Cerebellar nuclear complex (tissue), 1 donor: ENCODE measurements at regions not wholly inside any gene's neighbourhood (a gene's known extent, or its start where the extent isn't known, plus 50 kb on each side); places are given as distances from the start of the nearest gene placed in this dataset.
"Not testable (repeated sequence)": the region's sequence is repeated elsewhere in the genome, so short reads cannot be mapped to it uniquely, and the experiment has no call there.

Experiments
- DNase-seq, 2 experiments: peaks; one replicate each; lab custom pipeline; 2025; lab: John Stamatoyannopoulos, UW

DNA sequence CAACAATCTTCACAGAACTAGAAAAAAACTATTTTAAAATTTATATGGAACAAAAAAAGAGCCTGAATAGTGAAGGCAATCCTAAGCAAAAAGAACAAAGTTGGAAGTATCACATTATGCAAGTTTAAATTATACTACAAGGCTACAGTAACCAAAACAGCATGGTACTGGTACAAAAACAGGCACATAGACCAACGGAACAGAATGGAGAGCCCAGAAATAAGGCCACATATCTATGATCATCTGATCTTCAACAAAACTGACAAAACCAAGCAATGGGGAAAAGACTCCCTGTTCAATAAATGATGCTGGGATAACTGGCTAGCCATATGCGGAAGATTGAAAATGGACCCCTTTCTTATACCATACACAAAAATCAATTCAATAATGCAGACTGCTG lies 74.4 kb upstream of the RTN4 start:
- DNase-seq: not testable (repeated sequence)

DNA sequence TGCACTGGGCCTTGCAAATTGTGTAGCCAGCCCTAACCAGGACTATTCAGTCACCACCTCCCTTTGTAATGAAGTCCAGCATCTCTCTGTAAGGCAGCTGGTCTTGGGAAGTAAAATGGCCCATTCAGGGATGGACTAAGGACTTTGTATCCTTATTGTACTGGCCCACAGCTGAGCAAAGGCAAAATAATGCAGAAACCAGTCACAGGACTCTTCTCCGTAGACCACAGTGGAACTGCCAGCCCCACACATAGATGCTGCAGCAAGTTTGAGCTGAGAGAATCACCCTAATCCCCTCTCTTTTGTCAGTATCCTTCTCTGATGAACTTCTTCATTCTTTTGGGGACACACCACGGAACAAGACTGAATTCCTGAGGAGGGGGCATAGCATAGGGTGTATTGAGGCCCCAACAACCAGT lies 73.6 kb upstream of the RTN4 start:
- DNase-seq: no peak

DNA sequence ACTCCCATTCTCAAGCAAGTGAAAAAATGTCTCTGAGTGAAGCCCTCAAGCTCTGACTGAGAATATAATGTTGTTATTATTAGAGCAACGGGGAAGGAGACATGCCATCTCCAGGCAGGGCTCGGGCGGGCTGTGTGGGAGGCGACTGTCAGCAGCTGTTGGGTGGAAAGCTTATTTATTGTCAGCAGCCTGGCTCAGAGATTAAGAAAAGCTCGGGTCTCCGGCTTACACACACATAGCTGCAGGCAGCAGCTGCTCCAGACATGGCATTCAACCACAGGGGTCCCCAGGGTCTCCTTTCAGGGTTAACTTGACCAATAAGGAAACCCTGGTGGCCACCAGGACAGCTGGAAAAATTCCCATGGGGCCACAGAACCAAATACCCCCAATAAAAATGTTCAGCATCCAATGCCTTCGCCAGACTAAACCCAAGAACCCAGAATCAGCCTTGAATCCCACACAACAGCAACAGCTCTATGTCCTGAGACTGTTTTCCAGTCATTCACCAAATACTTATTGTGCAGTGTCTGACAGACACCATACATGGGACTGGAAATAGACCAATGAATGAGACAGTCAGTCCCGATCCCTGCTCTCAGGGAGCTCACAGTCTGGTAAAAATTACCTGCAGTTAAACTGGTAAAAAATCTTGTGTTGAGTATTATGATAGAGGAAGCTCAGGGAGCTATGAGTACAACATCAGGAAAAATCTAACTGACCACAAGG lies 70.5 kb upstream of the RTN4 start:
- no peak for DNase-seq

DNA sequence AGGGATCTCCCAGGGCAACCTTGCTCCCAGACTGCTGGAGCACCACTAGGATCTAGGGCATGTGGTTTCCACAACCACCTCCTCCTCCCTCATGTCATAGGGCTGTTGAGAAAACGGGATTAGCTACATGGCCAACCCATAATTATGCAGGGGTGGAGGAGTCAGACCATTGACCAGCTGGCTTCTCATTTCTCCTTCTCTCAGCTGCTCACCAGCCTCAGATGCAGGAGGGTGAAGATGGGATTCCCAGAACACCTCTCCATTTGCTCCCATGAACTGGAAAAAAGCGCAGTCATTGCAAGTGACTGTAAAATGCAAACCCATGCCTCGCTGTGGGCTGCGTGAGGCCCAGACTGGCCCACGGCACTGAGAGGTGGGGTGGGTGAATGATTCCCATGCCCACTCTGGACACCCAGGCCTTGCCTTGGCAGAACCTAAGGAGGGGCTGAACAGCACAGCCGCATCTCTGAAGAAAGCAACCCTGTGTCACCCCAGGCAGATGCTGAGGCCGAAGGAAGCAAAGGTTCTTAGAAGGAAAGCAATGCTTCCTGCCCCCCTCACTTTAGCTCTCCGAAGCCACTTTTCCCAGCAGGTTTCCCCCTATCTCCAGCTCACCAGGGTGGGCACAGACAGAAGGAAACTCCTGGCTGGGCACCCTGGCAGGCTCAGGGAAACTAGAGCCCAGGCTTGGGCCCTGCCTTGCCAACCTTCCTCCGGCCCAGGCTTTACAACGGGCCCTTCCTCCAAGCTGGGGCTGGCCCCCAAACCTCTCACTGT lies 69.6 kb upstream of the RTN4 start:
- no peak for DNase-seq

DNA sequence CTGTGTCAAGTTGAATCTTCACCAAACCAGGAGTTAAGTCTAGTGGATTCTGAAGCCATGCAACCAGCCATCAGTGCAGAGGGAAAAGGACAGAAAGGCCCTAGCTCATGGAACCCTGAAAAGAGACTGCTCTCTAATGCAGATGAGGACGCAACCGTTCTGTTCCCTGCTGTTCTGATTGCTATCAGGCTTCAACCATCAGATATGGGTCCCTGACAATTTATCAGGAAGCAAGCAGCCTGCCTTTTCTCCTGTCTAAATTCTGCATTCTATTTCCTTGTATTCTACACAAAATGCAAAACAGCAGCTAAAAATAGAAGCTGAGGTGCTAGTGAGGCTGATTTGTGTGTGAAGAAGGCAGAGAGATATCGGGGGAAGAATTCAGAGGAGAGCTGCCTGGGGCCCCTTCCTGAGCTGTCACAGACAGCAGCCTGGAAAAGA lies 68.4 kb upstream of the RTN4 start:
- DNase-seq: no peak

DNA sequence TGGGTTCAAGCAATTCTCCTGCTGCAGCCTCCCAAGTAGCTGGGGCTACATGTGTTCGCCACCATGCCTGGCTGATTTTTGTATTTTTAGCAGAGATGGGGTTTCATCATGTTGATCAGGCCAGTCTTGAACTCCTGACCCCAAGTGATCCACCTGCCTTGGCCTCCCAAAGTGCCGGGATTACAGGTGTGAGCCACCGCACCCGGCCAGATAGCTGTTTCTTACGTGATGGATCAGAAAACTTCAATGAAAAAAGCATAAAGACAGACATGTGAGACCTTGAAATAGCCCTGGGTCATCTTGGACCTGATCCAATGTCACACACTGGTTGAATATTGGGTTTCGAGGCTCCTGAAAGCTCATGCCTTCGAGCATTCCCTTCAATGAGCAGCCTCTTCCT lies 66.7 kb upstream of the RTN4 start:
- no peak for DNase-seq

DNA sequence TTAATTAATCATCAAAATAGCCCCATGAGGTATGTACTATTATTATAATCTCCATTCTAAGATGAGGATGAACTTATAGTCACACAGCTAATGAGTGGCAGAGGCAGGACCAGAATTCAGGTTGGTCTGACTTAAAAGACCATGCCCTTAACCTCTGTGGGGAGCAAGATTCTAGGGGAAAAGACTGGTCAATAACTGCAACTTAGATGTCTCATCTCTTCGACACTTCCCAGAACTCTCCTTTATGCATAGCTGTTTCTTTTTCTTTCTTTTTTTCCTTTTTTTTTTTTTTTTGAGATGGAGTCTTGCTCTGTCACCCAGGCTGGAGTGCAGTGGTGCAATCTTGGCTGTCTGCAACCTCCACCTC lies 66.3 kb upstream of the RTN4 start:
- no peak for DNase-seq

DNA sequence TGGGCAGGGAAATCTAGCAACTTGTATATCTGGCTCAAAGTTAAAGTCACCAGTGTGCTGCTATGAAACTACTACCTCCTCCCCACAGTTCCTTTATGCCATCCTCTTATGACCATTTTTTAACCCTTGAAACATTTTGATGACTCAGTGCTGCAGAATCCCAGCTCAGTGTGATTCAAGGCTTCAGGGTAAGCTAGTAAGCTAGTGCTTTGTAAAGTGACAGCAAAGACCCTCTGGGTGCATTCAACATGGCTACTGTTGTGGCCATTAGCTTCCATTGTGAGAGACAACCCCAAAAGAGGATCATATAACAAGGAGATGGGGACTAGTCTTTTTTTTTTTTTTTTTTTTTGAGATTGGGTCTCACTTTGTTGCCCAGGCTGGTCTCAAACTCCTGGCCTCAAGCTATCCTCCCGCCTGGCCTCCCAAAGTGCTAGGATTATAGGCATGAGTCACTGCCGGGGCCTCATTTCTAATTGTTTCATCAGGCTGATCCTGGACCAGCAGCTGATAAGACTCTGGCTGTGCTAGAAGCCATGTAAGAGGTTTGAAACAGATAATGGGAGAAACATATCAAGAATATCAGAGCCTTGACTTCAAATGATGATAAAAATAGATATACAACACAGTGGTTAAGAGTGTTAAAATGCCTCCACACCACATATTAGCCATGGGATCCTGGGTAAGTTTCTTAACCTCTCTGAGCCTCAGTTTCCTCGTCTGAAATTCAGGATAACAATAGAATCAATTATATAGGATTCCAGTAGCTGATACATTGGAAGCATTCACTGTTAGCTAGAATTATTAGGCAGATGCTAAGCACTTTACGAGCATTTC lies 65.7 kb upstream of the RTN4 start:
- no peak for DNase-seq

DNA sequence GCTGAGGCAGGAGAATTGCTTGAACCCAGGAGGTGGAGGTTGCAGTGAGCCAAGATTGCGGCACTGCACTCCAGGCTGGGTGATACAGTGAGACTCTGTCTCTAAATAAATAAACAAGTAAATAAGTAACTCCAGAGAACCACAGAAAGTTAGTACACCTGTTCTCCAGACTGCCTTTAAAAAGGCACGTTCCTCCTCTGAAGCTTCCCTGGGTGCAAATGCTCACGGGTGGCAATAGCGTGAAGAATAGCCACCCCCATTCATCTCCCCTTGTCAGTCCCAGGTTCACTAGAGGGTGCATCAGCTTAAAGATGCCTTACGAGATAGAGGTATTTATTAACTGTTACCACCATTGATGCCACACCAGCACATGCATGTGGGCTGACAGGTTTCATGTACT lies 64.3 kb upstream of the RTN4 start:
- no peak for DNase-seq

DNA sequence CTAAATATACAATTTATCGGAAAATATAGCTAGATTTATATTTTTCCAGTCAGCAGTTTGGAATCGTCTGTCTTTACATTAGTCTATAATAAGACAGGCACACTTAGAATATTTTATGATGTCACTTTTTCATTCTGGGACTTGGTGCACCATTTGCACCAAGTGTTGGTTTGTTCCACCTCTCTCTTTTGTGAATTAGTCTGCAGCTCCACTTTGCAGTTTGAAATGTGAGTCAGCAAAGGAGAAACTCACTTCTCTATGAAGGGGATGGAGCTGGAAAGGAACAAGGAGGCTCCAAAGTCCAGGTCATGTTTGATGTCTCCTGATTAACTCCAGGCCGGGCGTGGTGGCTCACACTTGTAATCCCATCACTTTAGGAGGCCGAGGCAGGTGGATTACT lies 63.8 kb upstream of the RTN4 start:
- DNase-seq: no peak

DNA sequence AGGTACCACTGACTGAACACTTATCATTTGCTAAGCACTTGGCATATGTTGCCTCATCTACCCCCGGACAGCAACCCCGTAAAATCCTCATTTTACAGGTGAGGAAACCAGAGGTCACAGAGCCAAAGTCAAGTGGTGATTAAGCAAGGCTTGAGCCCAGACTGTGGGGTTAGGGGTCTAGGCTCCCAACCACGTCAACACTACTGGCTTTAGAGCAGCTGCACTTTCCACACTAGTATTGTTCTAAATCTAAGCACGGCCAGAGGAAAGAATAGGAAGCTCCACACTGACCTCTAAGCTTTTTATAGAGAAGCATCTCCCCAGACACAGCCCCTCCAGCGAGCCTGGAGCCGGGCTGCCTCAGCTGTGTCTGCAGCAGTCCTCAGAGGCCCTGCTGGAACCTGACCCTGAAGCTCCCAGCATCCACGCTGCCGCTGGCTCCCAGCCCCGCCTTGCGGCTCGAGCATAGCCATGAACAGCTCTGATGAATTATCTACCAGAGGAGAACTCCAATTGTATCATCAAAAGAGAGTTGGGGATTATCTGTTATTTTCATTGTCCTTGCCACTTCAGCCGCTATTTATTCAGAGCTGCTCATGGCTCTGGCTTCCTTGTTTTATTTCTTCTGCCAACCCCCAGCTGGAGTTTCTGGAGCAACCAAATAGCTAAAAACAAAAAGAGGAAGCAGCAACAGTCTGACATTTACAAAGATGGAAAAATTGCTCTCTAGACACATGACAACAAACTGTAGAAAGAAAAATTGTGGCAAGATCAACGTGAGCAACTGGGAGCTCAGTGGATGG lies 62.2 kb upstream of the RTN4 start:
- DNase-seq: peak; percentile 5 to 59

DNA sequence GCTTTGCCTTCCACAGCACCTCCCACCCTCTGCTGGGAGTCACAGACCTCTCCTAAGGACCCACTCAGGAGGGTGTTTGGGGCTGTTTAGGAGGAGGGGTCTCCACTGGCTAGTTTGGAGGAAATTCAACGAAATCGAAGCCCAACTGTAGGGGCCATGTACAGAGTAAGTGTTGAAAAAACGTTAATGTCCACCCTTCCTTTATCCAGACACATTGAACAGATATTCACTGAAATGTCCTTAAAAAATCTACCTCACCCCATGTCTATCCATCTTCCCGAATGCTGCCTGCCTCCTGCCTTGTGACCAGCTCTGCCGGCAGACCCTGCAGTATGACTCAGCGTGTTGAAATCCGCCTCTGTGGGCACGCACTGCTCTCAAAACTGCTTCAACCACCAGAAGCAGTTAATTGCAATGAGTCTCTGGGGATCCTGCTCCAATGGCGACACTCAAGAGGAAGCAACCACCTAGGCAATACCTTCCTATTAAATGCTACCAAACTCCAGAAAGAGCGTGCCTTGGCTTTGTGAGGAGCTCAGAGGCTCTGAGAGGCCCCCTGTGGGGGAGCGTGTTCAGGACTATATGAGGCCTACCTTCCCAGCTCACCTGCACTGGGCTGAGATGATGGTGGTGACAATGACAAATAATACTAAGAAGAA lies 61.4 kb upstream of the RTN4 start:
- no peak for DNase-seq

DNA sequence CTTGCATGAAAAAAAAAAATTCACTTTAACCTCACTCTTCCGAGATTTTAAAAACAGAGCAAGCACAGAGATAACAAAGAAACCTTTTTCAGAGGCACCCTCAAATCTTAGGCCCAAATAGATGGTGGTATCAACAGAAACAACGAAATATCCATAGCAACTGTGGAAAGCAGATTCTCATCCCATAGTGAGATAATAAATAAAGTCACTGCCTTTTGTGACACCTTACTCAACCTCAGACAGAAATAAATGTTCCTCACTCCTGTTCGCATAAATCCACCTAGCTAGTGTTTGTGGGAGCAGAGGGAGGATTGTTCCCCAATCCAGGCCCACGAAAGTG lies 60.9 kb upstream of the RTN4 start:
- DNase-seq: no peak

DNA sequence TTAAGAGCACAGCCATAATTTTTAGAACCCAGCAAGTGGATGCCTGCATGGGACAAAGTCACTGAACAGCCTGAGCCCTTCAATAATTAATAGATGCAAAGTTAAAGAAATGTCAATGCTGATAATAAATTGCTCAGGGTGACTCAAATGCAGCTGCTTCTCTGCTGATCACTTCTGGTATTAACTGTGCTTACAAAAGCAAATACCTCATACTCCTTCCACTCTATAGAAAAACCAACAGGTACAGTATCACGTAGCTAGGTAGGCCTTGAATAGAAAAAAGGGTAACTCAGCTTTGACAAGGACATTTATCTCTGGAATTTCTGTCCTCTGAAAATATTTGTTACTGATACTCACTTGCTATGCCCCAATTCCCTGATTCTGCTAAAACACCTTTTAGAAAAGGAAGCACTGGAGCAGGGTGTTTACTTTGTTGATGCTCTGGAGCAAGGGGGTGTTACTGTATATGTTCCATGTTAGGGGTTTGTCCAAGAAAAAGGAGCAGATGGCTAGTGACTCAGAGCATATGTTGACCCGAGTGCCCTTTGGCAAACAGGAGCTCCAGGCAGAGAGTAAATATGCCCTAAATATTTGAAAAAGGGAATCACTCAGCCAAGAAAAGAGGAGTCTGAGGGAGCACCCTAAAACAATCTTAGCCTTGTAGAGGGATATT lies 59.1 kb upstream of the RTN4 start:
- DNase-seq: peak; percentile 13 to 69

DNA sequence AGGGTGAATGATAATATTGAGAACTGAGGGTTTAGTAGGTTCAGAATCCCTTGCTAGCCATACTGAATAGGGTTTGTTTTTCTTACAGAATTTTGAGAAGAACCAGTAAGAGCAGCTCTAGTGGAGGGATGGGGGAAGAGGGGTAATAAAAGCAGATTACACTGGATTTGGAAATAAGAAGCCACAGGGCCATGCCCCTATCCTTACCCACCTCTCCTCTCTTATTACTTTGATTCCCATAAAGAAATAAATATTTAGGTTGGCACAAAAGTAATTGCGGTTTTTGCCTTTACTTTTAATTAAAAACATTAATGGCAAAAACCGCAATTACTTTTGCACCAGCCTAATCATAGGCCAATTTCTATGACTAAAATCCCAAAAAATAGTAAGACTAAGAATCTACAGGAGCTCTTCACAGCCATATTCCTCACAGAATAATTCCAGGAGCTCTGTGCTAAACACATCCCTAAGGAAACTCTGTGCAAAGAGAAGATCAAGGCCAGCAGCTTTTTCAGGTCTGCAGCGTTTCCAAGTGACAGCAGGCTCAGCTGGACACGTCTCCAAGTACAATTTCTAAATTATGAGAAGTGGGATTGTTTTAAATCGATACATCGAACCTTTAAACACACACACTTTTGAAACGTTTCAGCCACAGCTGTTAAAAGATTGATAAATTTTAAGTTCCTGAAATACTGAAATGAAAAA lies 58.4 kb upstream of the RTN4 start:
- DNase-seq: peak in 1 of 2 experiments; percentile 18

DNA sequence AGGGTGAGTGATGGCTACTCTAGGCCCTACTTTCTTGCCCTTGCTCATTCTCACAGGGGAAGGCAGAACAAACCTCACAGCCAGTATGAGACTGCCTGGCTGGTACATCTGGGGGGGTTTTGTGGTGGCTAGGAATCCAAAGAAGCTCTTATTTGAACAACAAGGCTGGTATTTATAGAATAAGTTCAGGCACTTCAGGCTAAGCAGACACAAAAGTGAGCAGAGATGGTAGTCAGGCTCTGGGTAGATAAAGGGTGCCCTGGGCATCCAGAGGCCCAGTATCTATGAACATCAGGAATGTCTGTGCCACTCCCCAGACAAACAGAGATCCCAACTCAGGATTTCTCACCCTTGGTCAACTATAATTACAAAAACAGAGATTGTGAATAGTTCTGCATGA lies 57.2 kb upstream of the RTN4 start:
- no peak for DNase-seq

DNA sequence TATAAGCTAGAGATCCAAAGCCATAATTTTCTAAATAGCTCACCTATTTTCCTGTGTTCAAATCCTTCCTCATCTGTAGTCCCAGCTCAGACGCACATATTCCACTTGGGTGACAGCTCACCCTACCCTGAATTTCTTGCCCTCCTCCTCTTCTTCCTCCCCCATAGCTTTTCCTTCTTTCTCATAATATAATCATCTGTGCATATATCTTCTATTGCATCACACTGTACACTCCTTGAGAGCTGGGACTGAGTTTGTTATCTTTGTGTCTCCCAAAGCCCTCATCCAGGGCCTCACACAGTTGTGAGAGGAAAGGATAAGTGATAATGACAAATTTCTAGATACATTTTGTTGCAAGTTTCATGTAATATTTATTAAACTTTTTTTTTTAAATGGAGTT lies 55.9 kb upstream of the RTN4 start:
- no peak for DNase-seq

DNA sequence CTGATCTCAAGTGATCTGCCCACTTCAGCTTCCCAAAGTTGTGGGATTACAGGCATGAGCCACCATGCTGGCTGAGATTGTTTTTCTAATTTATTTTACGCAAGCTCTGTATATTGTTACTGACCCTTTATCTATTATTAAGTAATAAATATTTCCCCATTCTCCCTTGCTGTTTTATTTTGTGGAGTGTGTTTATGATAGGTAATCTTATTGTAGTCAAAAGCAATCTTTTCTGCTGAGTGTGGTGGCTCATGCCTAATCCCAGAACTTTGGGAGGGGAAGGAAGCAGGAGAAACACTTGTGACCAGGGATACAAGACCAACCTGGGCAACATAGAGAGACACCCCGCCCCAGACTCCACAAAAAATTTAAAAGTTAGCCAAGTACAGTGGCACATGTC lies 55.2 kb upstream of the RTN4 start:
- DNase-seq: no peak

DNA sequence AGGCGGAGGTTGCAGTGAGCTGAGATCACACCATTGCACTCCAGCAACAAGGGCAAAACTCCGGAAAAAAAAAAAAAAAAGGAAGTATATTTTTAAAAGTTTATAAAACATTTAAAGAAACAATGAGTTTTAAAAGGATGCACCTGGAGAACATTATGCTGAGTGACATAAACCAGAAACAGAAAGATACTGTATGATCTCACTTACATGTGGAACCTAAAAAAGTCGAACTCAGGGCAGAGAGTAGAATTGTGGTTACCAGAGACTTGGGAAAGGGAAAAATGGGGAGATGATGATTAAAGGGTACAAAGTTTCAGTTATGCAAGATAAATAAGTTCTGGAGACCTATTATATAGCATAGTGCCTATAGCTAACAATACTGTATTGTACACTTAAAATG lies 52.8 kb upstream of the RTN4 start:
- no peak for DNase-seq

DNA sequence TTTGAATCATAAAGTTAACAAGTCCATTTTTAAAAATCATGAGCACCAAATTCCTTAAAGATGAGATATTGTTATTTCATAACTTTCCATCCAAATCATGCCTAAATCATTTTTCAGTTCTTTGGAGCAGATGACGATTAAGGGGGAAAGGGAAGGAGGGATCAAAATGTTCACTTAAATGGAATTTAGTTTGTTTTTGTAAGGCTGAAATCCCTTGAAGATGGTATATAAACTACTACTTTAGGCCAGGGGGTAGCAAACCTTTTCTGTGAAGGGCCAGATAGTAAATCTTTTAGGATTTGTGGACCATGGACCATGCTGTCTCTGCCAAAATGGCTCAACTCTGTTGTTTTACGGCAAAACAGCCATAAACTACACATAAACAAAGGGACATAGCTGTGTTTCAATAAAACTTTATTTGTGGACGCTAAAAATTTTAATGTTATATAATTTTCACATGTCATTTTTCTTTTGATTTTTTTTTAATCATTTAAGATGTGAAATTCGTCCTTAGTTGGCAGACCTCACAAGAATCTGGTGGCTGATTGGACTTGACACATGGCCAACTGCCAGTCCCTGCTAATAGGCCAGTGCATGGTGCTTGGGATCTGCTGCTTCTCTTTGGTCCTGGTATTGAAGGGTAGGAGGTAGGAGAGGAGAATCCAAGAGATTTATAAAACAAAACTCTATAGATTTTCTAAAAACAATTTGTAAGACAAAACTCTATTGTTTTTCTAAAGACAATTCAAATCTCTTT lies 52.0 kb upstream of the RTN4 start:
- DNase-seq: no peak
